ENCODE measurements at regions not wholly inside any gene's neighbourhood (a gene's known extent, or its start where the extent isn't known, plus 50 kb on each side); places are given as distances from the start of the nearest gene placed in this dataset.
"Not testable (repeated sequence)": the region's sequence is repeated elsewhere in the genome, so short reads cannot be mapped to it uniquely, and the experiment has no call there.

DNA sequence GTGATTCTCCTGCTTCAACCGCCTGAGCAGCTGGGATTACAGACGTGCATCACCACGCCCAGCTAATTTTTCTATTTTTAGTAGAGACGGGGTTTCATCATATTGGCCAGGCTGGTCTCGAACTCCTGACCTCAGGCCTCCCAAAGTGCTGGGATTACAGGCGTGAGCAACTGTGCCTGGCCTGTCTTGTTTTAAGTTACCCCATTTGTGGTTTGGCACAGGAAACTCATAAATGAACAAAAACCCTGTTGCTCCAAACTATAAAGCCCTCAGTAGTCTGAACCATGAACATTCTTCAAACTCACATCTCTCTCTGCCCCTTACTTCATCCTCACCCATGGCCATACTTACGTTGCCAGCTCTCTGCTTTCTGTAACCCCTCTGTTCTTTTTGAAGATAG lies 61.7 kb downstream of the RHOU start:
- not testable (repeated sequence) for H3K4me3 ChIP-seq (ENCODE audit: low read depth, low read length)
- peak; percentile 81 for DNase-seq (ENCODE audit: low read depth)

DNA sequence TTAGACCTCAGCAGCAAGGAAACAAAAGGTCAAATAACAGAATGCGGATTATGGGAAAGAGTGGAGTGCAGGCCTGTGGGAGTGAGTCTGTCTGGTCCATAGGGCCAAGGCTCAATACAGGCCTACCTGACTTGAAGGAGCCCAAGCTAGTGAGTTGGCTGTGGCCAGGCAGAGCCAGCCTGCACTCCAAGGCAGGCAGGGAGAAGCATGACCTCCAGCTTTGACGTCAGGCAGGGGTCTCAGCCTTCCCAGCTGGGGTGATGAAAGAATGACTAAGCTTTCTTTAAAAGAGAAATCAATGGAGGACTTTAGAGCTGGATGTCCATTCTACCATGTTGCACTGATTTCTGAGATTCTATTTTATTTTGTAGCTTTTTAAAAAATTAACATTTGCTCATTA lies 62.8 kb downstream of the RHOU start:
- TF ChIP-seq, protein P1, sequence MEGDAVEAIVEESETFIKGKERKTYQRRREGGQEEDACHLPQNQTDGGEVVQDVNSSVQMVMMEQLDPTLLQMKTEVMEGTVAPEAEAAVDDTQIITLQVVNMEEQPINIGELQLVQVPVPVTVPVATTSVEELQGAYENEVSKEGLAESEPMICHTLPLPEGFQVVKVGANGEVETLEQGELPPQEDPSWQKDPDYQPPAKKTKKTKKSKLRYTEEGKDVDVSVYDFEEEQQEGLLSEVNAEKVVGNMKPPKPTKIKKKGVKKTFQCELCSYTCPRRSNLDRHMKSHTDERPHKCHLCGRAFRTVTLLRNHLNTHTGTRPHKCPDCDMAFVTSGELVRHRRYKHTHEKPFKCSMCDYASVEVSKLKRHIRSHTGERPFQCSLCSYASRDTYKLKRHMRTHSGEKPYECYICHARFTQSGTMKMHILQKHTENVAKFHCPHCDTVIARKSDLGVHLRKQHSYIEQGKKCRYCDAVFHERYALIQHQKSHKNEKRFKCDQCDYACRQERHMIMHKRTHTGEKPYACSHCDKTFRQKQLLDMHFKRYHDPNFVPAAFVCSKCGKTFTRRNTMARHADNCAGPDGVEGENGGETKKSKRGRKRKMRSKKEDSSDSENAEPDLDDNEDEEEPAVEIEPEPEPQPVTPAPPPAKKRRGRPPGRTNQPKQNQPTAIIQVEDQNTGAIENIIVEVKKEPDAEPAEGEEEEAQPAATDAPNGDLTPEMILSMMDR (IDR thresholded peaks at IDR 0.05; ENCODE audit: insufficient read depth, low read depth, low read length) = no peak
- DNase-seq (ENCODE audit: low read depth) = peak; percentile 65
- H3K4me3 ChIP-seq (ENCODE audit: low read depth, low read length) = no peak overlapping the region

DNA sequence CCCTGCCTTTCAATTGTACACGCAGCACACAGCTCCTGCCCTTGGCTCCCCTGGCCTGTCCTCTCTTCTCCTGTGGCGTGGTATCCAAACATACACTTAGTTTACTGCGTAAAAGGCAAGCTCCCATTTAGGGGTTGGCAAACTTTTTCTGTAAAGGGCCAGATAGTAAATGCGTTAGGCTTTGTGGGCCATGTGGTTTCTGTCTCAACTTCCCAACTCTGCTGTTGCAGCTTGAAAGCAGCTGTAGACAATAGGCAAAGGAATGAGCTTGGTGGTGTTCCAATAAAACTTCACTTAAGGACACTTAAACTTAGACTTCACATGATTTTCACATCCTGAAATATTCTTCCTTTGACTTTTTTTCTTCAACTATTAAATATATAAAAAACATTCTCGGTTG lies 63.3 kb downstream of the RHOU start:
- no peak overlapping the region for H3K4me3 ChIP-seq (ENCODE audit: low read depth, low read length)
- TF ChIP-seq, protein P1 (IDR thresholded peaks at IDR 0.05; ENCODE audit: insufficient read depth, low read depth, low read length) = no peak
- DNase-seq (ENCODE audit: low read depth) = peak; percentile 82

DNA sequence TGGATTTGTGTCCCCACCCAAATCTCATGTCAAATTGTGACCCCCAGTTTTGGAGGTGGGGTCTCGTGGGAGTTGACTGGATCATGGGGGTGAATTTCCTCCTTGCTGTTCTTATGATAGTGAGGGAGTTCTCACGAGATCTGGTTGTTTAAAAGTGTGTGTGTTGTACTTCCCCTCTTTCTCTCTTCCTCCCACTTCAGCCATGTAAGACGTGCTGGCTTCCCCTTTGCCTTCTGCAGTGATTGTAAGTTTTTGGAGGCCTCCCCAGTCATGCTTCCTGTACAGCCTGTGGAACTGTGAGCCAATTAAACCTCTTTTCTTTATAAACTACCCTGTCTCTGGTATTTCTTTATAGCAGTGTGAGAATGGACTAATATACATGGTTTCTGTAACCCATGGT lies 64.6 kb downstream of the RHOU start:
- H3K4me3 ChIP-seq (ENCODE audit: low read depth, low read length) = no peak overlapping the region
- no peak for DNase-seq (ENCODE audit: low read depth)
- TF ChIP-seq, protein P1 (IDR thresholded peaks at IDR 0.05; ENCODE audit: insufficient read depth, low read depth, low read length) = no peak

DNA sequence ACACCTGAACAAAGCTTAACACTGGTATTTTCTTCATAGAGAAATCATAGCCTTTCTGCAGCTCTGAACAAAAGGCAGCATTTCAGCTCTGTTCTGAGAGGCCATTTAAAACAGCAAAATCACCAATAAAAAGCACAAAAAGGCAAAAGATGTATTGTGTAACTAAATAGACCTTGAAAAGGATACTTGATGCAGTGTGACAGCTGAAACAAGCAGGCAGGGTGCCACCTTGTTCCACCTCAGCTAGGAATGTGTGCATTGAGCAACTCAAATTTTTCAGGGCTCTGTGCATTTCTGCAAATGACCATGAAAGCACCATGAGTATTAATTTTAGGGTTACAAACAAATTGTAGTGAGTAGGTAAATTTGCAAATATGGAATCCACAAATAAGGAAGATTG lies 65.8 kb downstream of the RHOU start:
- H3K4me3 ChIP-seq (ENCODE audit: low read depth, low read length) = no peak overlapping the region
- TF ChIP-seq, protein P1 (IDR thresholded peaks at IDR 0.05; ENCODE audit: insufficient read depth, low read depth, low read length) = no peak
- DNase-seq (ENCODE audit: low read depth) = no peak

DNA sequence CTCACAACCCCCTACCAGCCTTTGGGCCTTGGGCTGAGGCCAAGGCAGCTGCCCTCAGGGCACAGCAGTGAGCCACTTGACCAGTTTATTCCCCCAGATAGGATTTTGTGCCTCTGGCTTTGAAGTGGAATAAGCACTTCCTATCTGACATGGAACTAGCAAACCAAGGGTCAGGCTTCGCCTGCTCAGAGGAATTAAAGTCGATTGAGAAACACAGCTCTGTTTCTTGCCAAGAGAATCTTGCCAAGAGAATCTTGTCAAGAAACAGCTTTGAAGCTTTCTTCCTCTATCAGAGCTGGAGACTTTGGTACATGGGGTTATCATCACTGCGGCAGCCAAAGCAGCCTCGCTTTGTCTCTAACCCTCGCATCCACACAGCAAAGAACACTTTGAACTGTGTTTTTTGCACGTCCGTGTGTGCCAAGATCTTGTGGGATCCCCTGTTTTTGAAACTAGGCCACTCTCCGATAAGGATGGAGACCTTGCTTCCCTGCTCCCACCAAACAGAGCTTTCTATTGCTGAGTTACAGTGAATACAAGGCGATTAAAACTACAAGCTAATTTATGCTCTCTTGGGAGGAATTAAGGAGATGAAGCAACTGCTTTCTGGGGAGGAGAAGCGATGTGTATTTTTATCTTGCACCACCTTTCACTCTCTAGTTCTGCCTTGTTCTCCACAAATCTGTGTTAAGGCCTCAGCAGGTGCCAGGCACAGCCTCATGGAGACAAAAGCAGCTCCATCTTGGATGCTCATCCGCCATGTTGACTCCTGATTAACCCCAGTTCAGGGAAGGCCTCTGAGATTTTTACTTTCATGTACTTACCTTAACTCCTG lies 67.3 kb downstream of the RHOU start:
- peak; percentile 93 for DNase-seq (ENCODE audit: low read depth)
- no peak overlapping the region for H3K4me3 ChIP-seq (ENCODE audit: low read depth, low read length)
- TF ChIP-seq, protein P1 (IDR thresholded peaks at IDR 0.05; ENCODE audit: insufficient read depth, low read depth, low read length) = no peak

DNA sequence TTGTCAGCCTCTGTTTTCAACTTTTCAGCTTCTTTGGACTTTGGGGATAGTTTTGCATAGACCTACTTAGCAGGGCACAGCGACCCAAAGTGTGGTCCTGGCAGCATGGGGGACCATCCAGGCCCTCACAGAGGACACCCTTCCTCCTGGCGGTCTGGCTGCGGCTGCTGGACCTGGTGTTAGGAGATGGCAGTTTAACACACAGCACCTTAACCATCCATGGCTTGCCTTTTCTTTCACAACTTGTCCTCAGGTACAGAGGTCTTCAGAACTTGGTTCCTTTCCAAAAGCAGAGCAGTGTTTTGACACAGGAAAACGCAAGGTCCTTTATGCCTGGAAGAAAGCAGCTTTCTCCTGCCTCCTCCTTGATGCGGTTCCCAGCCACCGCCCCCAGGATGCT lies 68.1 kb downstream of the RHOU start:
- no peak for DNase-seq (ENCODE audit: low read depth)
- no peak overlapping the region for H3K4me3 ChIP-seq (ENCODE audit: low read depth, low read length)
- TF ChIP-seq, protein P1 (IDR thresholded peaks at IDR 0.05; ENCODE audit: insufficient read depth, low read depth, low read length) = no peak
